Left ventricle myocardium inferior (tissue), 1 donor: ENCODE measurements at regions not wholly inside any gene's neighbourhood (a gene's known extent, or its start where the extent isn't known, plus 50 kb on each side); places are given as distances from the start of the nearest gene placed in this dataset.

Experiments
- DNase-seq: peaks from one replicate; pipeline ENCODE4 v3.0.0-alpha.2; 2020
- H3K27ac ChIP-seq: fragments of 200-600 bp; replicated peaks from 2 replicates; pipeline ENCODE4 v1.8.0; 2021
- H3K27me3 ChIP-seq: fragments of 200-600 bp; 2 replicates; pipeline ENCODE4 v1.8.0; 2021; ENCODE audit warnings: low read depth
- H3K36me3 ChIP-seq: fragments of 200-600 bp; 2 replicates; pipeline ENCODE4 v1.8.0; 2021
- H3K4me1 ChIP-seq: fragments of 200-600 bp; 2 replicates; pipeline ENCODE4 v1.8.0; 2021
- H3K4me3 ChIP-seq: fragments of 200-600 bp; 2 replicates; pipeline ENCODE4 v1.8.0; 2021; ENCODE audit warnings: mild to moderate bottlenecking, moderate library complexity
- H3K9me3 ChIP-seq: fragments of 200-600 bp; replicated peaks from 2 replicates; pipeline ENCODE4 v1.8.0; 2021
- CTCF ChIP-seq: fragments of 200-600 bp; IDR thresholded peaks from 2 replicates; pipeline ENCODE4 v1.8.0; 2021; ENCODE audit warnings: antibody characterized with exemption, mild to moderate bottlenecking, borderline replicate concordance
- intact Hi-C: fragments of 100-400 bp; cut with micrococcal nuclease; formaldehyde crosslinking; loops from one replicate; pipeline ENCODE4 v1.11.0; 2022
- donor health status: DM: no; HTN: yes; CAD: no; lungs with severe emphysema.

- Histone ChIP-seq H3K4me1 (no peaks in the 10 kb centered on the region), H3K27me3 (peaks cover 18% of the 10 kb centered on the region), H3K27ac (no peak overlapping the region), H3K4me3 (no peak overlapping the region), H3K36me3 (no peaks in the 10 kb centered on the region), H3K9me3 (no peaks in the 10 kb centered on the region)
- DNase-seq, result no peak
- intact Hi-C loops, result no loop called here
- TF ChIP-seq CTCF, result no peak
These were observed 368.0 kb downstream of the MEIS1 start for GRCh38 chr2:66802877-66803276.

- no peaks in the 10 kb centered on the region for H3K9me3 ChIP-seq
- H3K36me3 ChIP-seq, result no peaks in the 10 kb centered on the region
- no peaks in the 10 kb centered on the region for H3K4me1 ChIP-seq
- peaks cover 18% of the 10 kb centered on the region for H3K27me3 ChIP-seq
- no peak for DNase-seq
- H3K27ac ChIP-seq, result no peak overlapping the region
- TF ChIP-seq CTCF, result no peak
- intact Hi-C loops, result no loop called here
- no peak overlapping the region for H3K4me3 ChIP-seq
These were observed 368.8 kb downstream of the MEIS1 start for GRCh38 chr2:66803726-66804125.

- H3K27ac ChIP-seq, result no peak overlapping the region
- no peaks in the 10 kb centered on the region for H3K9me3 ChIP-seq
- H3K36me3 ChIP-seq, result no peaks in the 10 kb centered on the region
- no peak for DNase-seq
- intact Hi-C loops, result no loop called here
- peaks cover 17% of the 10 kb centered on the region for H3K27me3 ChIP-seq
- no peak overlapping the region for H3K4me3 ChIP-seq
- no peak for TF ChIP-seq CTCF
- H3K4me1 ChIP-seq, result no peaks in the 10 kb centered on the region
These were observed 370.3 kb downstream of the MEIS1 start for GRCh38 chr2:66805016-66805865.

- intact Hi-C loops, result no loop called here
- no peaks in the 10 kb centered on the region for H3K4me1 ChIP-seq
- H3K36me3 ChIP-seq, result no peaks in the 10 kb centered on the region
These were observed 371.0 kb downstream of the MEIS1 start for GRCh38 chr2:66805968-66806367.

GRCh38 chr2:66813525-66813924, 378.6 kb downstream of the MEIS1 start:
- Histone ChIP-seq H3K27me3 (no peaks in the 10 kb centered on the region), H3K9me3 (peaks cover 7% of the 10 kb centered on the region), H3K36me3 (no peaks in the 10 kb centered on the region), H3K27ac (no peak overlapping the region), H3K4me1 (no peaks in the 10 kb centered on the region), H3K4me3 (no peak overlapping the region)
- no peak for DNase-seq
- intact Hi-C loops, result no loop called here
- no peak for TF ChIP-seq CTCF

More at GRCh38 chr2:66805968-66806367, 371.0 kb downstream of the MEIS1 start:
- no peaks in the 10 kb centered on the region for H3K9me3 ChIP-seq
- H3K27me3 ChIP-seq, result peaks cover 11% of the 10 kb centered on the region
- no peak for TF ChIP-seq CTCF
- no peak overlapping the region for H3K27ac ChIP-seq
- H3K4me3 ChIP-seq, result no peak overlapping the region
- no peak for DNase-seq
